ENCODE measurements at regions not wholly inside any gene's neighbourhood (a gene's known extent, or its start where the extent isn't known, plus 50 kb on each side); places are given as distances from the start of the nearest gene placed in this dataset.
"Not testable (repeated sequence)": the region's sequence is repeated elsewhere in the genome, so short reads cannot be mapped to it uniquely, and the experiment has no call there.

DNA sequence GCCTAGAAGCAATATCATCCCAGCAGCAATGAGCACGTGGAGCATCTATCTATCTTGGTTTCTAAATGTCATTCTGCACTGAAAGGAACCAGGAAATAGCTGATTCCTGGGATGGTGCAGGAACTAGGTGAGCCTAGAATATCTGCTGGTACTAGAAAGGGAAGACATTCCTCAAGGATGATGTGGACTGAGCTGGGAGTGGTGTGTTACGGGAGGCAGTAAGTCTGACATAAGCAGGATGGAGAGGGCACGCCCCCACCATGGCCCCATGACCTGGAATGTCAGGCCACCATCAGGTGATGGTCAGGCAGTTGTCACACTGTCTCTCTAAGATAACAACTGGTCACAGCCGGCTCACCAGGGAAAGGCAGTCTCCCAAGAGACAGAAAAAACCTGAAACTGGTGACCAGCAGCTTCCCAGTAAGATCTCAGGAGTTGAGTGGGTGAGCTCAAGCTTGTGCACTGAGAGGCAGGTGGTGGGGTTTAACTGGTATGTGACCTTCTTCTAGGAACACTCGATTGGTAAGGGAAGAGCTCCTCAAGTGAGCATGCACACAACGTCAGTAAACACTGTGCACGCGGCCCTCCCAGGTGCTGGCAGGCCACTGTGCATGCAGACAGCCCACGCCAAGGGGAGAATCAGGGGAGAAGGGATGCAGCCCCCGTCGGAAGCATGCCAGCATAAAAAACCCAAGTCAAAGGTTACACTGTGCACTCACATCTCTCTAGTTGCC lies 148.7 kb downstream of the ADSS2 start:
- DNase-seq: no peak

DNA sequence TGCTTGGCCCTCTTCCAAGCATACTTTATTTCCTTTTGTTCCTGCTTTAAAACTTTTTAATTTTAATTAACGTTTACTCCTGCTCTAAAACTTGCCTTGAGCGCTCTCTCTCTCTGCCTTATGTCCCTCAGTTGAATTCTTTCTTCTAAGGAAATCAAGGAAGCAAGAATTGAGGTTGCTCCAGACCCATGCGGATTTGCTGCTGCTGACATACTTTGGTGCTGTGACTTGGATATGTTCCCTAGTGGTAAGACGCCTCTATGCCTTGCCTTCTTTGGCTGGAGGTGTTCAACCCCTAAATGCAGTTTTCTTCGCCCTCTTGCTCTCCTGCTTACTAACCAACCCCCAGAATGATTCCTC lies 148.1 kb downstream of the ADSS2 start:
- no peak for DNase-seq

DNA sequence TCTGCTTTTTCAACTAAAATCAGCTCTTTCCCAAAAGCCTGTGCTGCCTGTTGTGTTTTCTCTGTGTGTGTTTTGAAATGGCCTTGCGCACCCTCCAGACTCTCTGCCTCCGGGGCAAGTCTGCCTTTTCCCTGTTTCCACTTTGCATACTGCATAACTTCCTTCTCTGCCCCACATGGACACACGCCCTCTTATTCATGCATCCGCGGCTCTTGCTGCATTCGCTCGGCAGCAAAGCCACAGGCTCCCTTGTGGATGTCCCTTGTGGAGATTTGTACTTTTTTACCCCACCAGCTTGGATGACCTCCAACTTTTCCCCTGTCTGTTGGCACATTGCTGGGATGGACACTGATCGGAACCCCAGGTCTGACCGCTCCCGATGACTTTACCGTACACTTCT lies 147.6 kb downstream of the ADSS2 start:
- no peak for DNase-seq

DNA sequence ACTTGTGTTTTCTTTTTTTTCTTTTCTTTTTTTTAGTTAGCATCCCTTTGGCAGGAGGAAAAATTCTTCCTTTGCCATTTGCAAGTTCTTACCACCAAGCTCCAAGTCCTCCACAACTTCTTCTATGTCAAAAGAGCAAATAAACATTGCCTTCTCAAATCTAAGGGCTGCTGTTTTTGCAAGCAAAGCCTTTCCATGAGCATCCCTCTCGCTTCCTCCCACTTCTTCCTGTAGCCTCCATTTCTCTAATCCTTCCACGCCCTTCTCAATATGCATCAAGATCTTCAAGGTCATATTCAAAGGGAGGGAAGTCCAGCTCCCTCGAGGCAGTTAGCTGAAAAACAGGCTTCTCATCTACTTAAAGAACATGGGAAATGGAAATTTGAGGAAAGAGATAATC lies 147.1 kb downstream of the ADSS2 start:
- no peak for DNase-seq

DNA sequence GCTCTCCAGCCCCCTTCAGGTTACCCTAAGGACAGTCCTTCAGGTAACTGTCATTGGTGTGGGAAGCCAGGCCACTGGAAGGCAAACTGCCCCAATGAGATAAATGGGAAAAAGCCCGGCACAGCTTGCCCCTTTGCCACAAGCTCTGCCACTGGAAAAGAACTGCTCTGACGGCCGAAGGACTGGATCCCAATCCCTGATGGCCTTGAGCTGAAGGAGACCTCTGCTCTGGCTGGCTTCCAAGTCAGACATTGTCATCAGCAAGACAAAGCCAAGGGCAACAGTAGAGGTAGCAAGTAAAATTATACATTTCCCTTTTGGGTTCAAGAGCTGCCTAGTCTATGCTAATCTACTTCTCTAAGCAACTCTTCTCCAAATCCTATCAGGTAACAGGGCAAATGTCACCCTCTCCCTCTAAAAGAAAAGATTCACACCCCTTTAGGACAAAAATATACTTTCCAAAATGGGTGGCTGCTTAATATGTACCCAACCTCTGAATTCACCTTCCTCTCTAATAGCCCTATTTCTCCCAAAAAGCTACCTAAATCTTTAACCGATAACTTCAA lies 145.8 kb downstream of the ADSS2 start:
- DNase-seq: no peak

DNA sequence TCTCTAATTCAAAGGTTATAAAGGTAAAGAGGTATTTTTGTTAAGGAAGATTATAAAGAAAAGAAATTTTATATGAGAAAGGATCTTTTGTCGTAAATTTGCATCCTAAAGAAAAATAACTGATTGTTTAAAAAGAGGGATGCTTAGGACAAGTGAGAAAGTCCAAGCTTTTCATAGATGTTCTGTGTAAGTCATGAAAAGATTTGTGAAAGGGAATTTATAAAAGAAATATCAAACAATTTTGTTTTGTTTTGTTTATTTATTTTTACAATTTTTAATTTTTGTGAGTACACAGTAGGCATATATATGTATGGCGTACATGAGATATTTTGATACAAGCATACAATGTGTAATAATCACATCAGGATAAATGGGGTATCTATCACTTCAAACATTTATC lies 145.2 kb downstream of the ADSS2 start:
- DNase-seq: no peak

DNA sequence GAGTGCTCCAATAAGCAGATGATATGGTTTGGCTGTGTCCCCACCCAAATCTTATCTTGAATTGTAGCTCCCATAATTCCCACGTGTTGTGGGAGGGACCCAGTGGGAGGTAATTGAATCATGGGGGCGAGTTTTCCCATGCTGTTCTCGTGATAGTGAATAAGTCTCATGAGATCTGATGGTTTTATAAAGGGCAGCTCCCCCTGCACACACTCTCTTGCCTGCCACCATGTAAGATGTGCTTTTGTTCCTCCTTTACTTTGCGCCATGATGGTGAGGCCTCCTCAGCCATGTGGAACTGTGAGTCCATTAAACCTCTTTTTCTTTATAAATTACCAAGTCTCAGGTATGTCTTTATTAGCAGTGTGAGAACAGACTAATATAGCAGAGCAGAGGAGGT lies 142.5 kb downstream of the ADSS2 start:
- not testable (repeated sequence) for DNase-seq

DNA sequence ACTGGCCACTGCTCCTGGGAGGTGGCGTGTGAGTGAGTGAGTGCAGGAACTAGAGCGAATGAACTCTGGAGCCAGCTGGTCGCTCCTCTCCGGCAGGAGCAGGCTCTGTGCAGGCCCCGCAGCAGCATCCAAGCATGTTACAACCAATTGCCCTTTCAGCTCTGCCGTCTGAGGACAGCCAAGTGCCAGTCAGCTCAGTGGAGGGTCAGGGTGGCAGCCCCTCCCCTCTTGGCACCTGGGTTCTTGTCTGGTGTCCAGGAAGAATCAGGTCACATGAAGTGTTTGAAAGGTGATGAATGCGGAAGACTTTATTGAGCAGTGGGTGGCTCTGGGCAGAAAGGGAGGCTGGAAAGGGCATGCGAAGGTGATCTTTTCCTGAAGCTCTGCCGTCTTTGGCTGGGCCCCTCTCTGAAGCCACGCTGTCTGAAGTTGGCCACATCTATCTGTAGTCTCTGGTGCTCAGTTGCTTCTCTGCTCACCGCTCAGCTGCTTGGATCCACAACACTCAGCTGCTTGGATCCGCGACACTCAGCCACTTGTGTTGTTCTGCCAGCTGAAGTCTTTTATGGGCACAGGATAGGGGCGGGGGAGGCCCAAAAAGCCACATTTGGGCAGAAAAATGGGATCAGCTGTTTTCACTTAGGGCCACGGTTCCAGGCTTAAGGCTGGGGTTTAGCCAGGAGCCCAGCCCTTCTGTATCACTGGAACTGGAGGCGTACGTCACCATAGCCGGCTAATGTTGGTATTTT lies 139.8 kb downstream of the ADSS2 start:
- DNase-seq: no peak

DNA sequence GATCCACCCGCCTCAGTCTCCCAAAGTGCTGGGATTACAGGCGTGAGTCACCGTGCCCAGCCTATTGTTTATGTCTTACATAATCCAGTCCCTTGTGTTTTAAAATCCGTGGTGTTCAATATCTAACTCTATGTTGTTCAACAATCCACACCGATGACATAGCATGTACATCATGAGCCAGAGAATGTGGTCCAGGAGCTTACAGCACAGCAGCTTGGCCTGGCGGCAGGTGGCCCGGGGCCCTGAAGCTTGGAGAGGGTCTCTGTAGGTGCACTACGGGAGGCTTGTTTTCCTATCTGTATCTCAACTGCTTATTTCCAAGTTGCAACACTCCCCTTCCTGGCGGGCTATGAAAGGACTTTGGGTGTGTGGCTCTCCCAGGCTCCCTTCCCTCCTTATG lies 138.4 kb downstream of the ADSS2 start:
- no peak for DNase-seq

DNA sequence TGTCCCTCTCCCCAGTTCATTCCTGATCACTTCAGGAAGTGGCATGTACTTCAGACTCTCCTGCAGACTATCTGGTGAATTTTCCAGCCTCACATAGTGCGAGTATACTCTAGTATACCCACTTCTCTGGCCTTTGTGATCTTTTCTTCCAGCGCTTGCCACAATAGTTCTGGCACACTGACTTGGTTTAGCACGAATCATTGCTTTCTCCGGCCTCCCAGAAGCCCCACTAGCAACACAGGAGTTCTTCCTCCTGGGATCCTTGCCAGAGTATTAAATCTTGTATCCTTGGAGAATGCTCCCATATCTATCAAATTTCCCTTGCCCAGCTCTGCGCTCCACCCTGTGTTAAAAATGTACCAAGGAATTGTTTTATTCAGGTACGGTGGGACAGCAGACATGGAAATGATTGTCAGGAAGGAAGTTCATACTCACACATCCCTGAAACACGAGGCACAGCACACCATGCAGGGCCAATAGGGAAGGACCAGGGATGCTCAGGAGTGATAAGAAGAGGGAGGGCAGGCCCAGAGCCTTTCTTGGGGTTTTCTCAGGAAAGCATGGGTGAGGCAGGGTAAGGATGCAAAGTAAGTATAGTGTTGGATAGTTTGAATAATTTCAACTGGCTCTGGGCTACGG lies 136.7 kb downstream of the ADSS2 start:
- no peak for DNase-seq

DNA sequence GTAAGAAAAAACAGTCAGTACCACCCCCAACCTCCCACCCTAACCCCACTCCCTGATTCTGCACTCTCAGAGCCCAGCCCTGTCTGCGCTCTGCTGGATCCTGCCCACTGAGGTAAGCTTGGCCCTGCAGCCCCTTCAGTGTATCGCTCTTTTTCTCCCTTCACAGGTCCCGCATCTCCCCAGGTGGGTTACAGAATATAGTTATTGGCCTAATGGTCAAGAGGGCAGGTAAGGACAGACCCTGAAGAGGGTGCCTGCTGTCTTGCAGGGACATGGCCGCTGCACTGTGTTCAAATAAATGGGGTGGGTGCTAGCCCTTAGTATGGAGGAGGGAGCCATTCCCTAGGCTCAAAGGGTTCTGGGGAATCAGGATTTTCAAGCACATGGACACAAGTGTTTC lies 135.7 kb downstream of the ADSS2 start:
- DNase-seq: no peak

DNA sequence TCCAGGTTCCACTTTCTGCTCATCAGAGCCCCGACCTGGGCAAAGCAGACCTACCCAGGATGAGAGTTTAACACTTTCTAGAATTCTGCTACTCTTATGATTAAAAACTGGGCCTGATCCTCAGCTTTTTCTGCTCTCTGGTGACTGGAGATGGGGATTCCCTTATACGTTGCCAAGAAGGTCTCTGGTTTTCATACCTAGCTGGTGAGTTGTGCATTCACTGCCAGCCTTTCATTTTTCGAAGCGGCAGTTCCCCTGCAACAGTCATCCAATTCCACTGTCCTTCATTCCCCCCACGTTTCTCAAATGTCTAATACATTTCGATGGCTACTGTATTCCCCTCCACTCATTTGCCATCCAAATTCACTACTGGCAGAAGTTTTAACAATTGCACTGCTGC lies 135.3 kb downstream of the ADSS2 start:
- no peak for DNase-seq

DNA sequence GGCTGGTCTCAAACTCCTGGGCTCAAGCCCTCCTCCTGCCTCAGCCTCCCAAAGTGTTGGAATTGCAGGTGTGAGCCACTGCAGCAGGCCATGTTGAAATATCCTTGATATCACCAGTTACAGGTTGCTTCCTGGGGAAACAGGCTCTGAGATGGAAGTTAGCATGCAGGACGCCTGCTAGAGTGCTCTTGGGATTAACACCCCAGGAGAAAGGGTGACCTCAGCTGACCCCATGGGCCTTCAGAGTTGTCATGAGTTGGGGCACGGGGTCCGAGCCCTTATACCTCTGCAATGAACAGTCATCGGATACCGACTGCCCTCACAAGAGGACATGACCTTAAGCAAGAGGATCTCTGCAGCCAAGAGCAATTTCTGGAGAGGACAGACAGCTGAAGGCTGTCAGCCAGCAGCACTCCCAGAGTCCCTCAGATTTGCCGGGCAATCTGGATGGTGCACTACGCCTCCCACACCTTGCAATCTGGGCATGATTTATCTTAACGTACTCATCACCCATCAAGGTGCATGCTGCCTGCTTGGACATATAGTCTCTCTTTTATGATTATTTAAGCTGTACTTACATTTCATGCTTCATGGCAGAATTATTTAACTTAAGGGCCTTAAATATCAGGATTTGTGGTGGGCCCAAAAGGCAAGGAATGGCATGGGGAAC lies 134.6 kb downstream of the ADSS2 start:
- no peak for DNase-seq

DNA sequence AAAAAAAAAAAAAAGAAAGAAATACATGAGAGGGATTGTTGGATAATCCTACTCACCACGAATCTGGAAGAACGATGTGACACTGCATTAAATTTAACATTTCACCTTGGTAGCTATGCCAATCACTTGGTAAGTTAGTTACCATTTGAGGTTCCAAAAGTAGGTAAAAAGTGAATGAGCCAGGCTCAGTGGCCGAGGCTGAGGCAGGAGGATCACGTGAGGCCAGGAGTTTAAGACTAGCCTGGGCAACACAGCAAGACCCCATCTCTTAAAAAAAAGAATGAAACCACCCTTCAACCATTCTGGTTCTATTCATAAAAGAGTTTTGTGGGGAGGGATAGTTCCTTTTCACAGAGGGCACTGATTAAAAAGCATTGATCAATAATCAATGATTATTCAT lies 133.6 kb downstream of the ADSS2 start:
- DNase-seq: no peak

DNA sequence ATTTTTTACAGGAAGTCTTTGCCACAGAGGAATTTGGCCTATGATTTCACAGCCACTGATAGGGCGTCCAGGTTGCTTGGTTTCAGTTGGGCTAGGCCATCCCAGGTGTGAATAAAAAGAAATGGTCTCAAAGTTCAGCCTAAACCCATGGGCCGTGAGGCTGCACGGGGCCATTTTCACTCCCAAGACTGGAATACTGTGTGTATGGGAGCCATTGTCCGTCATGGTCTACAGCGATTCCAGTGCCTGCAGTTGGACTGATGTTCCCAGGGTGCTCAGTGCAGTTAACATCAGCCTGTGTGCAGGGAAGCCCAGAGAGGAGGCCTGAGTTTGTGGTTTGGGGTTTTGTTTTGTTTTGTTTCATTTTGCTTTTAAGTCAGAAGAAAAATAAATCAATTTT lies 133.2 kb downstream of the ADSS2 start:
- no peak for DNase-seq

DNA sequence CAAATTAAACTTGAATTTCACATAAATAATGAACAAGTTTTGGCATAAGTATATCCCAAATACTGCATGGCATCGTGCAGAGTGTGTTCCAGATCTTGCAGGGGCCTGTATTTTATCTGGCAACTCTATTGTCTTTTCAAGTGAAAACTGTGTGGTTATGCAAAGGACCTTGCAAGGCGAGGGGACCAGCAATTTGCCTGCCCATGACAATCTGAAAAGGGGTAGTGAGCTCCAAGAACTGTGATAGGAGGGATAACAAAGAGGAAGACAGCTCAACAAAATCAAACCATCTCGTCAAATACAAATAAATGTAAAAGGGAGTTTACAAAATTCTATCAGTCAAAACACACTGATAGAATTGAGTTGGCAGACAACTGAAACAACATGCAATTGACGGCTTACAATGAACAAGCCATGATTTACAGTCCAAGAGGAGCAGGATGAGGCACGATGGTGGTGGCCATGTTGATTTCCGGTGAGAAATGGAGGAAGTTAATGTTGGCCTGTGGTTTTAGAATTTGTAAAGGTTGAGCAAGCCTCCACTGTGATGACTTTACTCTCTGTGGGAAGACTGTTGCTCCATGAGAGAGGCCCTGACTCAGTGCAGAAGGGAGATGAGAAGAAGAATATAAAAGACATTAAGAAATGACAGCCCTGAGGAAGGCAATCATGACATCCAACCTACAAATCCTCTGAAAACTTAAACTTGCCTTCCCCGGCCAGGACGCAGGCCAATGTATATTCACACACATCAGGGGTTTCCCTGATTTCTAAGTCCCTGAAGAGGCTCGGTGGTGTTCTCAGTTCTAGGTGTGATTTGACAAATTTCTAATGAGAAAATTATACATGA lies 132.2 kb downstream of the ADSS2 start:
- DNase-seq: no peak

DNA sequence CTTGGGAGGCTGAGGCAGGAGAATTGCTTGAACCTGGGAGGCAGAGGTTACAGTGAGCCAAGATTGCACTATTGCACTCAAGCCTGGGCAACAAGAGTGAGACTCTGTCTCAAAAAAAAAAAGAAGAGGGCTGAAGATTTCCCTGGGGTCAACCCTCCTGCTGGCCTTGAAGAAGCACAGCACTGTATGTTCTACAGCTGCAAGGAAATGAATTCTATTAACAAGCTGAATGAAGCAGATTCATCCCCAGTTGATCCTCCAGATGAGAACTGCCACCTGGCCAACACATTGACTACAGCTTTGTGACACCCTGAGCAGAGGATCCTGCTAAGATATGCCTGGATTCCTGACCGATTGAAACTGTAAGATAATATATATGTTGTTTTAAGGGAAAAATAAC lies 129.5 kb downstream of the ADSS2 start:
- DNase-seq: no peak

DNA sequence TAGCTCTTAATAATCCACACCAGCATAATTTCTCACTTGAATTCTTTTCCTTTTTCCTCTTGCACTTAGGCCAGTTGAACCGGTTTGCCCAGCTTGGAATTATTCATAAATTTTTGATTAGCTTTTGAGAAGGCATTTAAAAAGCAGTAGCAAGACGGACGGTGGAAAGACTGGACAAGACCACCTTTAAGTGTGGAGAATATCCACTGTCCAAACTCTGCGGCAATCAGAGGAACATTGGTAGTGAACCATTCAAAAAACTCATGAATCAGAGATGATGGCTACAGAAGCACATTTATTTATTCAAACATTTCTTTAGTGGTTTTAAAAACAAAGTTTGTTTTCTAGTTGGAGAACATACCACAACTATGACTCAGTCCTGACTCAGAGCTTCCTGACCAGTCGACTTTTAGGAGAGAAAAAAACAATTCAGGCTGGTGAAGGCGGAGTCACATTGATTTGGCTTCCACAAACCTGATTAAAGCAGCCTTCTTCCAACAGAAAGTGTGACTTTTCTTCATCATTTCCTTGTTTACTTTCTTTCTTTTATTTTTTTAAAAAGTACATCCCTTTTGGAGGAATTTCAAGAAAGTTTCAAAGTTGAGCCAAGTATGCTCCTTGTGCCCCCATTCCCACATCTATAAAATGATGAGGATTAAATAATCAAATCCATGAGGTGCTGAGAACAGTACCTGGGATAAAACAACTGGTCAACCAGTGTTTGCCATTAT lies 128.8 kb downstream of the ADSS2 start:
- no peak for DNase-seq

DNA sequence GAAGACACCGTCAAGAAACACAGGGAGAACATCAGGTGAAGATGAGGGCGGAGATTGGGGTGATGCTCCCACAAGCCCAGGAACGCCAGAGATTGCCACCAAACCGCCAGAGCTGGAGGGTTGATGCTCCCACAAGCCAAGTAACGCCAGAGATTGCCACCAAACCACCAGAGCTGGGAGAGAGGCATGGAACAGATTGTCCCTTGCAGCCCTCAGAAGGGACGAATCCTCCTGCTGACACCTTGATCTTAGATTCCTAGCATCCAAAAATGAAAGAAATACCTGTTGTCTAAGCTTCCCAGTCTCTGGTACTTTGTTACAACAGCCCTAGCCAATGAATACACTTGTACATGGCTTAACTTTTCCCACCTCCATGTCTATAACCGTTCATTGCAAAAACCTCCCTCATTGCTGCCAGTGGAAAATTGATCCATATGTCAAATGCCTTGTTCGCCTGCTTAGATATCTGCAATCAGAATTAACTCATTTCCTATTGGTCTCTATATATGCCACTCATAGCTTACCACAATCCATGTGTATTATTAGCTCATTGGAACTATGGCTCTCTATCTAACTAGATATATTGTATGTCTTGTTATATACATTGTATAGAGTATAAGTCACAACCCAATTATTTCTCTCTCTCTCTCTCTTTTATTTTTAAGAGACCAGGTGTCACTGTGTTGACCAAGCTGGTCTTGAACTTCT lies 127.4 kb downstream of the ADSS2 start:
- DNase-seq: no peak

DNA sequence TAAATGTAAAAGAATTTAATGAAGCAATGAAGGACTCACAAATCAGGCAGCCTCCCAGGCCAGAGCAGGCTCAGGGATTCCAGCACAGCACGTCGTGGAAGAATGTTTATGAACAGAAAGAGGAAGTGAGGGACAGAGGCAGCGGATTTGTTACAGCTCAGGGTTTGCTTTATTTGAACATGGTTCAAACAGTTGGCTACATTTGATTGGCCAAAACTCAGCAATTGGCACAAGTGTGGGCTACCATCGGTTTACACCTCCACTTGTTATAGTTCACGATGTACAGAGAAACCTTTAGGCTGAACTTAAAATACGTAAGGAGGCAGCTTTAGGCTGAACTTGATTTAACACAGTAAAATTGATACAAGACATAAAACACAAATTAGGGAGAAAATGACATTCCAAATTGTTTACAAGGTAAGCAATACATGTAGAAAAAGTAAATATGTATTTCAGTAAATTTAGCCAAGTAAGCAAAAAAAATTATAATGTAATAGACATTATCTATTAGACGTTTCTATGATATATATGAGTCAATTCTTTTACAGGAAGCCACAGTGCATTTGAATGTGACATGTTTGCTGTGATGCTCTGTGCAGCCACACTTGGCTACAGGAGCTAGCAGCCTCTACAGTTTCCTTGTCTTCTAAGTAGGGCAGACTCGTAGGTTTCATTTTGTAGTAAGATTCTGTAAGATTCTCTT lies 126.5 kb downstream of the ADSS2 start:
- no peak for DNase-seq

Data from NCI-H1436 (cell line).